ENCODE measurements at regions not wholly inside any gene's neighbourhood (a gene's known extent, or its start where the extent isn't known, plus 50 kb on each side); places are given as distances from the start of the nearest gene placed in this dataset.

DNA sequence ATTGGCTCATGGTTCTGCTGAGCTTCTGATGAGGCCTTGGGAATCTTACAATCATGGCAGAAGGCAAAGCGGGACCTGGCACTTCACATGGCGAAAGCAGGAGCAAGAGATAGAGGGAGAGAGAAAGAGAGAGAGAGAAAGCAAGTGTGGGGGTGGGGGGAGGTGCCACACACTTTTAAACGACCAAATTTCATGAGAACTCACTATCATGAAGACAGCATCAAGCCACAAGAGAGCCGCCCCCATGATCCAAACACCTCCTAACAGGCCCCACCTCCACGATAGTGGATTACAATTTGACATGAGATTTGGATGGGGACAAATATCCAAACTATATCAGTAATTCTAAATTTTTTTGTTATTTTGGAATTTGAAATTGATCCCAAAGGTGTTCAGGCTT is 553.9 kb downstream of the PRR16 start:
- H3K4me3 Mint-ChIP-seq, result no peak overlapping the region
- H3K27ac Mint-ChIP-seq, result no peak overlapping the region
- H3K4me1 Mint-ChIP-seq (ENCODE audit: low read depth), result no peaks in the 10 kb centered on the region
- no peaks in the 10 kb centered on the region for H3K27me3 Mint-ChIP-seq (ENCODE audit: low read depth)
- DNase-seq (ENCODE audit: low spot score), result no peak
- H3K36me3 Mint-ChIP-seq (ENCODE audit: low read depth), result no peaks in the 10 kb centered on the region
- H3K9me3 Mint-ChIP-seq, result peaks cover 8% of the 10 kb centered on the region

- H3K9me3 Mint-ChIP-seq, result peaks cover 8% of the 10 kb centered on the region
- H3K4me1 Mint-ChIP-seq (ENCODE audit: low read depth), result no peaks in the 10 kb centered on the region
- no peaks in the 10 kb centered on the region for H3K27me3 Mint-ChIP-seq (ENCODE audit: low read depth)
- H3K36me3 Mint-ChIP-seq (ENCODE audit: low read depth), result no peaks in the 10 kb centered on the region
- no peak overlapping the region for H3K27ac Mint-ChIP-seq
- no peak for DNase-seq (ENCODE audit: low spot score)
- peak overlapping the region; percentile 32 for H3K4me3 Mint-ChIP-seq
These were observed 555.0 kb downstream of the PRR16 start for GRCh38 chr5:121019106-121019505.

- peaks cover 8% of the 10 kb centered on the region for H3K9me3 Mint-ChIP-seq
These were observed 555.6 kb downstream of the PRR16 start for GRCh38 chr5:121019734-121020133.

GRCh38 chr5:121021681-121022080 is 557.6 kb downstream of the PRR16 start:
- DNase-seq (ENCODE audit: low spot score), result no peak
- Mint-ChIP-seq H3K4me1 (ENCODE audit: low read depth) (no peaks in the 10 kb centered on the region), H3K4me3 (no peak overlapping the region), H3K27me3 (ENCODE audit: low read depth) (no peaks in the 10 kb centered on the region), H3K27ac (no peak overlapping the region), H3K9me3 (peaks cover 8% of the 10 kb centered on the region), H3K36me3 (ENCODE audit: low read depth) (no peaks in the 10 kb centered on the region)

More at GRCh38 chr5:121019734-121020133, 555.6 kb downstream of the PRR16 start:
- no peak overlapping the region for H3K4me3 Mint-ChIP-seq
- H3K27ac Mint-ChIP-seq, result peak overlapping the region; percentile 53
- peak; percentile 3 for DNase-seq (ENCODE audit: low spot score)
- H3K4me1 Mint-ChIP-seq (ENCODE audit: low read depth), result no peaks in the 10 kb centered on the region
- no peaks in the 10 kb centered on the region for H3K36me3 Mint-ChIP-seq (ENCODE audit: low read depth)
- no peaks in the 10 kb centered on the region for H3K27me3 Mint-ChIP-seq (ENCODE audit: low read depth)

DNA sequence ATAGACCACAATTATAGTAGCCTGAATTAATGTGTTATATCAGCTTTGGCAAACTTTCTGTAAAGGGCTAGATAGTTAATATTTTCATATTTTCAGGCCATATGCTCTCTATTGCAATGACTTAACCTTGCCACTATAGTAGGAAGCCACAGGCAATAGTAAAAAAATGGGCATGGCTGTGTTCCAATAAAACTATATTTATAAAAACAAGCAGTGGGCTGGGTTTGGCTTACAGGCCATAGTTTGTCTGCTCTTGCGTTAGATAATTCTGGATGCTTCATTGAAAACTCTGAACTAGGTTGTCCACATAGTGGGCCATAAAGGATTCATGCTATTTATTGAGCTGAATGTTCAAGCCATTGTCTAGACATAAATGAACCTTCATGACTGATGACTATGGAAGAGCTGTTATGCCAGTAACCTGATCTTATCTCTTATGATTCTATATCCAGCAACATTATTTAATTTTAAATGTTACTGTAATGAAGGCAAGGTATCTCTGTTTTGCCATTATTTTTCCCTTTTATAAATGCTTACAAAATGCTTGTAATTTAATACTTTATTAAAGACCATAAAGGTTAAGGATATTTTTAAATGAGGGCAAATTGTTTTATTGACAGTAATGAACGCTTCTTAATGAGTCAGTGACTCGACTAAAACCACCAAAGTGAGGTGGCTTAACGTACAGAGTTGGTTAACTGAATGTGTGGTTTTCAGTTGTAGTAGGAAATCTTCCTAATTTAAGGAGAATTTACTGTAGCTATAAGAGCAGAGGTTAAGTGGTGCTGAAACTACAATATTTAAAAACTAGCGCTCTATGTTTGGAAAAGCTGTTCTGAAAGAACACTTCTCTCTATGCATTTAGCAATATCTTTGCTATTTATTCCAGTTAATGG is 560.6 kb downstream of the PRR16 start:
- no peaks in the 10 kb centered on the region for H3K36me3 Mint-ChIP-seq (ENCODE audit: low read depth)
- no peaks in the 10 kb centered on the region for H3K27me3 Mint-ChIP-seq (ENCODE audit: low read depth)
- no peak overlapping the region for H3K27ac Mint-ChIP-seq
- H3K4me1 Mint-ChIP-seq (ENCODE audit: low read depth), result no peaks in the 10 kb centered on the region
- peaks cover 2% of the 10 kb centered on the region for H3K9me3 Mint-ChIP-seq
- no peak for DNase-seq (ENCODE audit: low spot score)
- no peak overlapping the region for H3K4me3 Mint-ChIP-seq

GRCh38 chr5:121025671-121026070 is 561.6 kb downstream of the PRR16 start:
- Mint-ChIP-seq H3K4me1 (ENCODE audit: low read depth) (no peaks in the 10 kb centered on the region), H3K9me3 (no peaks in the 10 kb centered on the region), H3K36me3 (ENCODE audit: low read depth) (no peaks in the 10 kb centered on the region), H3K27me3 (ENCODE audit: low read depth) (no peaks in the 10 kb centered on the region), H3K4me3 (no peak overlapping the region), H3K27ac (no peak overlapping the region)
- DNase-seq (ENCODE audit: low spot score), result no peak

- Mint-ChIP-seq H3K9me3 (peaks cover 5% of the 10 kb centered on the region), H3K27ac (no peak overlapping the region), H3K4me3 (no peak overlapping the region), H3K27me3 (ENCODE audit: low read depth) (no peaks in the 10 kb centered on the region), H3K4me1 (ENCODE audit: low read depth) (no peaks in the 10 kb centered on the region), H3K36me3 (ENCODE audit: low read depth) (no peaks in the 10 kb centered on the region)
- no peak for DNase-seq (ENCODE audit: low spot score)
These were observed 563.5 kb downstream of the PRR16 start for GRCh38 chr5:121027636-121028035.

DNA sequence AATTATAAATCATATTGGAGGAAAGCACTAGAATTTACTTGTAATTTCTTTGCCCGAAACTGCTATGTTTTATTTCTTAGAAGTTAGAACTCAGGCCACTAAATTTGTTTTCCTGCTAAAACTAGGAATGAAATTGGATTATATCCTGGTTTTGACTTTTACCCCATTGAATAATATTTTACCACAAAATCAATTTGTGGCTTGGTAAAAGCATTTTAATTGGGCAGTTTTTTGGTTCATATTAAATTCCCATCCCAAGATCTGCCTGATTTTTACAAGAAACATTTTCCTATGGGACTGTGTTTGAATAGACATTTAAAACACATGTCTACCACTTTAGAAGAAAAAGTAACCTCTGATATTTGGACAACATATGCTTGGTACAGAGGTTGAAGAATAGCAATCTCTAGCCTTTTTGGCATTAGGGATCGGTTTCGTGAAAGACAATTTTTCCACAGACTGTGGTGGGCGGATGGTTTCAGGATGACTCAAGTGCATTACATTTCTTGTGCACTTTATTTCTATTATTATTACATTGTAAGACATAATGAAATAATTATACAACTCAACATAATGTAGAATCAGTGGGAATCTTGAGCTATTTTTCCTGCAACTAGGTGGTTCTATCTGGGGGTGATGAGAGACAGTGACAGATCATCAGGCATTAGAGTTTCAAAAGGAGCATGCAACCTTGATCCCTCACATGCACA is 565.6 kb downstream of the PRR16 start:
- no peak overlapping the region for H3K4me3 Mint-ChIP-seq
- no peak for DNase-seq (ENCODE audit: low spot score)
- H3K36me3 Mint-ChIP-seq (ENCODE audit: low read depth), result no peaks in the 10 kb centered on the region
- no peak overlapping the region for H3K27ac Mint-ChIP-seq
- no peaks in the 10 kb centered on the region for H3K27me3 Mint-ChIP-seq (ENCODE audit: low read depth)
- no peaks in the 10 kb centered on the region for H3K4me1 Mint-ChIP-seq (ENCODE audit: low read depth)
- peaks cover 8% of the 10 kb centered on the region for H3K9me3 Mint-ChIP-seq

DNA sequence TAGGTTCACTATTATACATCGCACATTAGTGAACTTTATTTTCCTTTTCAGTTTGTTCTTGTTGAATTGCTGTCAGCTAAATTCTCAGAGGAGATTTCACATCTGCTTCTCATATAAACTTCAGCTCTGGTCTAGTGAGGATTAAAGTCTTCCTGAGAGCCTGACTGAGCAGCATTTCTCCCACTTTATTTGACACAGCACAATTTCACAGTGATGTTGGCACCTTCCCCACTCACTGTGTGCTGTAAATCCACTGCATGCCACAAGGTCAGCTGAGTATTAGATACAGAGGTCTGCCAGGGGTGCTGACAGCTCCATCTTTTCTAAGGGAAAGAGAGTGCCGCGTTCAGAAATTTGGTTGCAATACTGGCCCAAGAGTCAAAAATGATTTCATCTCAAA is 567.4 kb downstream of the PRR16 start:
- H3K36me3 Mint-ChIP-seq (ENCODE audit: low read depth), result no peaks in the 10 kb centered on the region
- H3K4me3 Mint-ChIP-seq, result no peak overlapping the region
- H3K9me3 Mint-ChIP-seq, result peaks cover 8% of the 10 kb centered on the region
- no peaks in the 10 kb centered on the region for H3K4me1 Mint-ChIP-seq (ENCODE audit: low read depth)
- no peaks in the 10 kb centered on the region for H3K27me3 Mint-ChIP-seq (ENCODE audit: low read depth)
- no peak overlapping the region for H3K27ac Mint-ChIP-seq
- DNase-seq (ENCODE audit: low spot score), result no peak

GRCh38 chr5:121033334-121033733 is 569.2 kb downstream of the PRR16 start:
- H3K9me3 Mint-ChIP-seq, result peaks cover 13% of the 10 kb centered on the region
- H3K36me3 Mint-ChIP-seq (ENCODE audit: low read depth), result no peaks in the 10 kb centered on the region
- H3K27me3 Mint-ChIP-seq (ENCODE audit: low read depth), result no peaks in the 10 kb centered on the region
- no peaks in the 10 kb centered on the region for H3K4me1 Mint-ChIP-seq (ENCODE audit: low read depth)
- H3K4me3 Mint-ChIP-seq, result no peak overlapping the region
- DNase-seq (ENCODE audit: low spot score), result no peak
- no peak overlapping the region for H3K27ac Mint-ChIP-seq

DNA sequence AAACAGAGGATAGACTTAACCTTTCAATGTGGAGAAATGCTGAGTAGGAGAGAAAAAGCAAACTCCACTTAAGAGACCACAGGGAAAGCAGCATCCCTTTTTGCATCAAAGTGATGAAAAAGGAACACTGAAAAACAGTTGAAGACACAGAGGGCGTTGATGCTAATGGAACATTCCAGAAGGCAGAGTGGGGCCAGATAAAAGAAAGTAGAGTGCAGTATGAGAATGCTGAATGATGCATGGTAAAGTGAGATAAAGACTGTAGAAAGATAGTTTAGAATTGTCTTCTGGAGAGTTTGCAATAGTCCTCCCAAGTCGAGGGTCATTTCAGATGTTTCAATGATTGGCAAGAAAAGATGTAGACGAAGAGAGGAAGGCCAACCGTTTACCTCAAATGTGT is 574.3 kb downstream of the PRR16 start:
- DNase-seq (ENCODE audit: low spot score), result no peak
- peaks cover 14% of the 10 kb centered on the region for H3K9me3 Mint-ChIP-seq
- H3K27me3 Mint-ChIP-seq (ENCODE audit: low read depth), result no peaks in the 10 kb centered on the region
- H3K4me3 Mint-ChIP-seq, result no peak overlapping the region
- no peak overlapping the region for H3K27ac Mint-ChIP-seq
- H3K36me3 Mint-ChIP-seq (ENCODE audit: low read depth), result no peaks in the 10 kb centered on the region
- no peaks in the 10 kb centered on the region for H3K4me1 Mint-ChIP-seq (ENCODE audit: low read depth)

- DNase-seq (ENCODE audit: low spot score), result no peak
- Mint-ChIP-seq H3K27me3 (ENCODE audit: low read depth) (no peaks in the 10 kb centered on the region), H3K4me1 (ENCODE audit: low read depth) (no peaks in the 10 kb centered on the region), H3K4me3 (no peak overlapping the region), H3K9me3 (peaks cover 3% of the 10 kb centered on the region), H3K27ac (no peak overlapping the region), H3K36me3 (ENCODE audit: low read depth) (no peaks in the 10 kb centered on the region)
These were observed 585.9 kb downstream of the PRR16 start for GRCh38 chr5:121049971-121050370.

GRCh38 chr5:121053055-121053985 is 589.2 kb downstream of the PRR16 start:
- peaks cover 3% of the 10 kb centered on the region for H3K9me3 Mint-ChIP-seq
- DNase-seq (ENCODE audit: low spot score), result no peak
- H3K27ac Mint-ChIP-seq, result peak overlapping the region; percentile 38
- H3K36me3 Mint-ChIP-seq (ENCODE audit: low read depth), result no peaks in the 10 kb centered on the region
- no peaks in the 10 kb centered on the region for H3K4me1 Mint-ChIP-seq (ENCODE audit: low read depth)
- H3K27me3 Mint-ChIP-seq (ENCODE audit: low read depth), result no peaks in the 10 kb centered on the region
- no peak overlapping the region for H3K4me3 Mint-ChIP-seq

DNA sequence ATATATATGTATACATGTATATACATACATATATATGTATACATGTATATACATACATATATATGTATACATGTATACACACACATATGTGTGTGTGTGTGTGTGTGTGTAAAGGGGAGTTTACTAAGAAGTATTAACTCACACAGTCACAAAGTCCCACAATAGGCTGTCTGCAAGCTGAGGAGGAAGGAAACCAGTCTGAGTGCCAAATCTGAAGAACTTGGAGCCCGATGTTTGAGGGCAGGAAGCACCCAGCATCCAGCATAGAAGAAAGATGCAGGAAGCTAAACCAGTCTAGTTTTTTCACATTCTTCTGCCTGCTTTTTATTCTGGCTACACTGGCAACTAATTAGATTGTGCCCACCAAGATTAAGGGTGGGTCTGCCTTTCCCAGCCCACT is 591.5 kb downstream of the PRR16 start:
- DNase-seq (ENCODE audit: low spot score), result no peak
- H3K36me3 Mint-ChIP-seq (ENCODE audit: low read depth), result no peaks in the 10 kb centered on the region
- no peaks in the 10 kb centered on the region for H3K27me3 Mint-ChIP-seq (ENCODE audit: low read depth)
- no peak overlapping the region for H3K27ac Mint-ChIP-seq
- H3K4me3 Mint-ChIP-seq, result no peak overlapping the region
- no peaks in the 10 kb centered on the region for H3K4me1 Mint-ChIP-seq (ENCODE audit: low read depth)
- peaks cover 3% of the 10 kb centered on the region for H3K9me3 Mint-ChIP-seq

All from T-helper 2 cell treated with Interferon-gamma antibody and Interleukin-4, amounts not matched to agents 5 μg/mL and 100 μg/mL, for 36 hours (primary cell).